ENCODE measurements at regions not wholly inside any gene's neighbourhood (a gene's known extent, or its start where the extent isn't known, plus 50 kb on each side); places are given as distances from the start of the nearest gene placed in this dataset.

- no peak for TF ChIP-seq CTCF (IDR thresholded peaks at IDR 0.05; ENCODE audit: control insufficient read depth, insufficient read depth, low read depth, low read length, missing control alignments)
- DNase-seq (ENCODE audit: low read depth) = no peak
- no peak overlapping the region for H3K4me3 ChIP-seq (ENCODE audit: control insufficient read depth, low read depth, low read length)
These were observed 124.6 kb upstream of the CREB1 start for GRCh38 chr2:207405150-207405549.

- DNase-seq (ENCODE audit: low read depth) = no peak
- H3K4me3 ChIP-seq (ENCODE audit: control insufficient read depth, low read depth, low read length) = no peak overlapping the region
- no peak for TF ChIP-seq CTCF (IDR thresholded peaks at IDR 0.05; ENCODE audit: control insufficient read depth, insufficient read depth, low read depth, low read length, missing control alignments)
These were observed 121.5 kb upstream of the CREB1 start for GRCh38 chr2:207408086-207408794.

- no peak for TF ChIP-seq CTCF (IDR thresholded peaks at IDR 0.05; ENCODE audit: control insufficient read depth, insufficient read depth, low read depth, low read length, missing control alignments)
- no peak for DNase-seq (ENCODE audit: low read depth)
- no peak overlapping the region for H3K4me3 ChIP-seq (ENCODE audit: control insufficient read depth, low read depth, low read length)
These were observed 120.2 kb upstream of the CREB1 start for GRCh38 chr2:207409517-207409916.

GRCh38 chr2:207412787-207413310 lies 116.9 kb upstream of the CREB1 start:
- DNase-seq (ENCODE audit: low read depth) = no peak
- TF ChIP-seq CTCF (IDR thresholded peaks at IDR 0.05; ENCODE audit: control insufficient read depth, insufficient read depth, low read depth, low read length, missing control alignments) = no peak
- H3K4me3 ChIP-seq (ENCODE audit: control insufficient read depth, low read depth, low read length) = no peak overlapping the region

GRCh38 chr2:207413376-207413907 lies 116.3 kb upstream of the CREB1 start:
- TF ChIP-seq CTCF (IDR thresholded peaks at IDR 0.05; ENCODE audit: control insufficient read depth, insufficient read depth, low read depth, low read length, missing control alignments) = no peak
- no peak for DNase-seq (ENCODE audit: low read depth)
- no peak overlapping the region for H3K4me3 ChIP-seq (ENCODE audit: control insufficient read depth, low read depth, low read length)

- no peak for TF ChIP-seq CTCF (IDR thresholded peaks at IDR 0.05; ENCODE audit: control insufficient read depth, insufficient read depth, low read depth, low read length, missing control alignments)
- DNase-seq (ENCODE audit: low read depth) = no peak
- no peak overlapping the region for H3K4me3 ChIP-seq (ENCODE audit: control insufficient read depth, low read depth, low read length)
These were observed 113.7 kb upstream of the CREB1 start for GRCh38 chr2:207416111-207416510.

Data from AG09309 (cell line).